OCI-LY7 (cell line): ENCODE measurements at regions not wholly inside any gene's neighbourhood (a gene's known extent, or its start where the extent isn't known, plus 50 kb on each side); places are given as distances from the start of the nearest gene placed in this dataset.

Experiments used
- EZH2phosphoT487 ChIP-seq: fragments of 200-600 bp; sonication (generic); IDR thresholded peaks from 2 replicates; pipeline ENCODE4 v1.6.1; 2018; ENCODE audit warnings: low read depth, borderline replicate concordance, mild to moderate bottlenecking, mixed run types, antibody characterized with exemption, low read length, moderate library complexity, mixed read lengths
- TF ChIP-seq, protein P1 (sequence below): fragments of 200-600 bp; sonication (generic); conservative IDR thresholded peaks from 2 replicates; pipeline ENCODE4 v1.5.1; 2014; ENCODE audit warnings: mild to moderate bottlenecking, antibody characterized with exemption, low read length, moderate library complexity, mixed read lengths

DNA sequence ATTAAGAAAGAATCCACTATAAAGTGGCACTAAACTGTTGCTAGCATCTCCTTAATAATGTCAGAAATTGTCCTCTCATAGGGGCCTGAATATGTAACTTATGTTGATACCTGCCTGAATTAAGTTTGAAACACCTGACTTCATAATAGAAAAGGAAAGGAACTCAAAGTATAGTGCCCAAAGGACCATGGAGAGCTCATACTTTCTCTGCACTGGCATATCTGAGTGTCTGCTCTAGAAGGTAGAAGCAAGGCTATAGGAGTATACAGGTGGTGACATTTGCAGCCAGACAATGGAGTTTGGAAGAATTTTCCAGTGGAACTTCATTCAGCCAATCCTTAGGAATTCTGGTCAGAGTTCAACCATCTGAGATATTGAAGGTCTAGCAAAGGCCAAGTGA lies 988.9 kb downstream of the RAB28 start:
- TF ChIP-seq, protein P1, sequence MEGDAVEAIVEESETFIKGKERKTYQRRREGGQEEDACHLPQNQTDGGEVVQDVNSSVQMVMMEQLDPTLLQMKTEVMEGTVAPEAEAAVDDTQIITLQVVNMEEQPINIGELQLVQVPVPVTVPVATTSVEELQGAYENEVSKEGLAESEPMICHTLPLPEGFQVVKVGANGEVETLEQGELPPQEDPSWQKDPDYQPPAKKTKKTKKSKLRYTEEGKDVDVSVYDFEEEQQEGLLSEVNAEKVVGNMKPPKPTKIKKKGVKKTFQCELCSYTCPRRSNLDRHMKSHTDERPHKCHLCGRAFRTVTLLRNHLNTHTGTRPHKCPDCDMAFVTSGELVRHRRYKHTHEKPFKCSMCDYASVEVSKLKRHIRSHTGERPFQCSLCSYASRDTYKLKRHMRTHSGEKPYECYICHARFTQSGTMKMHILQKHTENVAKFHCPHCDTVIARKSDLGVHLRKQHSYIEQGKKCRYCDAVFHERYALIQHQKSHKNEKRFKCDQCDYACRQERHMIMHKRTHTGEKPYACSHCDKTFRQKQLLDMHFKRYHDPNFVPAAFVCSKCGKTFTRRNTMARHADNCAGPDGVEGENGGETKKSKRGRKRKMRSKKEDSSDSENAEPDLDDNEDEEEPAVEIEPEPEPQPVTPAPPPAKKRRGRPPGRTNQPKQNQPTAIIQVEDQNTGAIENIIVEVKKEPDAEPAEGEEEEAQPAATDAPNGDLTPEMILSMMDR = no peak
- no peak for TF ChIP-seq EZH2phosphoT487
